HG03342 (cell line): ENCODE measurements at regions not wholly inside any gene's neighbourhood (a gene's known extent, or its start where the extent isn't known, plus 50 kb on each side); places are given as distances from the start of the nearest gene placed in this dataset.

Experiments used
- ATAC-seq: cut with Tn5 transposase; IDR thresholded peaks from one replicate; pipeline ENCODE4 v1.9.1; 2021; ENCODE audit warnings: mild to moderate bottlenecking, moderate library complexity; ENCODE audit not compliant: unreplicated experiment

GRCh38 chrX:45758738-45759397, 558.2 kb upstream of the DIPK2B start:
- peak; percentile 76 for ATAC-seq

DNA sequence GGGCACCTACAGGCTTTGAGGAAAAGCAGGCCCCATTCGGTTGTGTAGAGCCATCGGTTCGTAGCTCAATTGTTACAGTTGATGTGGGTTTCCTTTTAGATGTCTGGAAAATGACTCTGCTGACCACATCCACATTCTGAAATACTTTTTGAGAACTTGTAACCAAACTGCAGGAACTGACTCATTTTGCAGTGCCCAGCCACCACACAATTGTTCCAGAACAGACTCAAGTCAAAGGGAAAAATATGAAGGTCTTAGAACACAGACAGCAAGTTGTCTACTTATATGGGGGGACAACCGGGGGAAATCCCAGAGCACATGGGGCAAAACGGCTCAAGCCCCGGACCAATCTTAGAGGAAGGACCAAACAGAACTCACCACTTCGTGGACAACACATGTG, 557.6 kb upstream of the DIPK2B start:
- peak; percentile 27 for ATAC-seq

DNA sequence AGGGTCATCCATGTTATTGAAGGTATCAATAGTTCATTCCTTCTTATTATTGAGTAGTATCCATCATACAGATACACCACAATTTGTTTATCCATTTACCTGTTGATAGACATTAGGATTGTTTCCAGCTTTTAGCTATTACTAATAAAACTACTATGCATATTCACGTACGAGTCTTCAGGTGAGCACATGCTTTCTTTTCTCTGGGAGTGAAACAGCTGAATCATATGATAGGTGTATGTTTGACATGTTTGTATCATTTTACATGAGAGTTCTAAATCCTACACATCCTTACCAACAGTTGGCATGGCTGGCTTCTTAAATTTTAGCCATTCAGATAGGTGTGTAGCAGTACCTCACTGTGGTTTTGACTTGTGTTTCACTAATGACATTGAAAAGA, 556.6 kb upstream of the DIPK2B start:
- no peak for ATAC-seq

DNA sequence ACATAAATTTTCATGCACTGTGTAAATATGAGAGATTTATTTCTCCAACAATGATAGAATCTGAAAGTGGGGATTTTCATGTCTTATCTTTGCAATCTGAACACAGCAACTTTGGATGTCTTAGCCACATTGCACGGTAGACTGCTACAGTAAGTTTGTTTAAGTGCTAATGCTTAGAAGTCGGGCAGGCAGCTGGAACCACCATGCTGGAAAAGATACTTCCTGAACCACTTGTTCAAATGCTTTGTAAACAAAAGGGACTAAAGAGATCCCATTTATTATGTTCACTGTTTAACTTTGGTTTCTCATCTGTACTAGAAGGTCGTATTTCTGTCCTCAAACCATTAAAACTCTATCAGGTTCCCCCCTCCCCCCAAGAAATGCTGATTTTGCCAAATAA, 555.9 kb upstream of the DIPK2B start:
- ATAC-seq, result no peak

GRCh38 chrX:45755703-45756102, 555.0 kb upstream of the DIPK2B start:
- ATAC-seq, result no peak

- ATAC-seq, result no peak
Measured at GRCh38 chrX:45751156-45751555, 550.5 kb upstream of the DIPK2B start.

GRCh38 chrX:45750639-45751038, 550.0 kb upstream of the DIPK2B start:
- no peak for ATAC-seq

- no peak for ATAC-seq
Measured at GRCh38 chrX:45749375-45749774, 548.7 kb upstream of the DIPK2B start.

DNA sequence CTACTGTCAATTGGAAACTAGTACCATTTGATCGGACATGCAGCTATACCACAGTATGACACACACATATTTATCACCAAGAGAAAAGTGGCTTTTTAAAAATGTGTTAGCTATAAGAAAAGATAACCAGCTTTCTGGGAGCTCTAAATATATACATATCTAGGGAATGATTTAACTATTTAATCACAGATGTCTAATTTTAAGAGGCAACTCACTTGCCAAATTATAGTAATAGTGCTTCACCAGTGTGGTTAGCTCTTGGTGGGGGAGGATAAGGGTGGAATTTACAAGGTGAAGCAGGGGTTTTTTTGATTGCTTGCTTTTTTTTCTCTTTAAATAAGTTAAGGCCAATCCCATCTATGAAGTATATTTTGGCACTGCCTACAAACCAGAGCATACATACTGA, 547.7 kb upstream of the DIPK2B start:
- no peak for ATAC-seq

- no peak for ATAC-seq
Measured at GRCh38 chrX:45747905-45748304, 547.2 kb upstream of the DIPK2B start.

- no peak for ATAC-seq
Measured at GRCh38 chrX:45745479-45745878, 544.8 kb upstream of the DIPK2B start.

GRCh38 chrX:45743906-45744625, 543.4 kb upstream of the DIPK2B start:
- no peak for ATAC-seq

GRCh38 chrX:45743081-45743533, 542.4 kb upstream of the DIPK2B start:
- no peak for ATAC-seq

- no peak for ATAC-seq
Measured at GRCh38 chrX:45740291-45740690, 539.6 kb upstream of the DIPK2B start.

- no peak for ATAC-seq
Measured at GRCh38 chrX:45735571-45735970, 534.9 kb upstream of the DIPK2B start.

- no peak for ATAC-seq
Measured at GRCh38 chrX:45731448-45731847, 530.8 kb upstream of the DIPK2B start.

DNA sequence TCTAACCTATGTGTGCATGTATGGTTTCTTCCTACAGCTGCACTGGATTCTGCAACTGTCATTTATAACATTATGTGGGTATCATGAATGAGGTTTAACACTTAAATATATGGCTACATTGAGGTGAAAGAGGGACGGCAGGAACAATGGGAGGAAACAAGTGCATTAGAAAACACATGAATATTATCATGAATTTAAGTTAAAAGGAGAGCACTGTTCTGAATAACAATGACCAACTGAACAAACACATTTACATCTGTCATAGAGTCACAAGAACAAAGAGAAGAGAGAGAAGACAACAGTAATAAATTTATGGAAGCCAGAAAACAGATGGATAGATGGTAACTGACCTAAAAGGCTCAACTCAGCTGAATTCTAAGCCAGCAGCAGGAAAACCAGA, 527.1 kb upstream of the DIPK2B start:
- ATAC-seq, result no peak

DNA sequence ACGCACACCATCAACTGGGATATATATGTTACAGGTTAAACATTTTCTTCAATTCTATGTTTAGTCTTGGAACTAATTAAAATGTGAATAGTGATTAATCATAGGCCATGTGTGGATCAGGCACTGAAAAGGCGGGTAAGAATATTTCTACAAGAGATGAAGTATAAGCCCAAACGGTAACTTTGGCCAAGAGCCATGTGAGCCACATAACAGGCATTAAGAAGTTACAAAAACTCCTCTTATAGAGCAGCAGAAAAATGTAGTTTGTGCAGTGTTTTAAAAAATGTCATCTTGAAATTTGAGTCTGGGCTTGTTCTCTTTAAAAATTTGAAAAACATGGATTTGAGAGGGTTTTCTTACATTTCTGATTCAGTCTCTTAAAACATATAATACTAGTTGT, 521.8 kb upstream of the DIPK2B start:
- ATAC-seq, result no peak

DNA sequence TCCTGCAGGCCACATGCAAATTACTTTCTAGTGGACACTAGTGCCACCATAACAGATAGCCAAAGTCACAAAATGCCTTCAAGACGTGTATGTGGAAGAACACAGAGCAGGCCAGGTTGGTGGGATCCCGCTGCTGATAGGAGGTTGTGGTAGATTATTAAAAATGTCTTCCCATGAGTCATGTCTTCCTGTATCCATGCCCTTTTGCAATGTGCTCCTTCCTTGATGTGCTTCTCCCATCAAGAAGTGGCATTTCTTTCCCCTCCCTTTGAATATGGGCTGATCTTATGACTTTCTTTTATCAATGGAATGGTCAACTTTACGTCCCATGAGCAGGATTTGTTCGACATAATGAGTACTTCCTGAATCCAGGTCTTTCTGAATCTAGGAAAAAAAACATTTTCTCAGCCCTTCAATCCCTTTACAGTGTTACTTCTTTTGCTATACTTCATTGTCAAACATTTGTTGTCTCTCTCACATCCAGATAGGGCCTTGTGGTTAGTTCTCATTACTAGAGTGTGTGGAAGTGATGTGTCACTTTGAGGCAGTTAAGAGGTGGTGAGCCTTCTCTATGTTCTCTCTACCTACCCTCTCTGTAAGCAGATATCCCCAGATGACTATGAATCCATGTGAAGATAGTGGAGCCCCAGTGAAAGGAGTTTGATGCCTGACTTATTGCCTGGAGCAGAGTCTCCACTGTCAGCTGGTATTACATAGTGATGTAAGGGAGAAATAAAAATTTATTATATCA, 519.2 kb upstream of the DIPK2B start:
- no peak for ATAC-seq

DNA sequence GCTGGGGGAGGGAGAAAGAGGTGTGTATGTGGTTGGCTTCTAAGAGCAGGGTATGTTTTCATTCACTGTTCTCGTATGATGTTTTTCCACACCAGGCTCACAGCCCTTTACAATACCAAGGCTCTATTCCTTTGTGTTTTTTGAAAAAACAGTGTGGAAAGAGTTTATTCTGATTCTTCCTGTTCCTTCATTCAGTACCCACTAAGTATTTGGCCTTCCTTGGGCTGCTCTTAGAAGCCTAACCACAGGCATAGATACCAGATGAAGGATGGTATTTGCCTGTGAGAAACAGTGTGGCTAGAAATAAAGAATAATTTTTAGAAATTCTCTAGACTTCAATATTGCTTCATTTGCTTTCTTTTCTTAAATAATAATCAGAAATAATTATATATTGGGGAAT, 518.0 kb upstream of the DIPK2B start:
- ATAC-seq, result no peak

- no peak for ATAC-seq
Measured at GRCh38 chrX:45716750-45717149, 516.1 kb upstream of the DIPK2B start.

GRCh38 chrX:45715748-45716147, 515.1 kb upstream of the DIPK2B start:
- ATAC-seq, result no peak
